ENCODE measurements at regions not wholly inside any gene's neighbourhood (a gene's known extent, or its start where the extent isn't known, plus 50 kb on each side); places are given as distances from the start of the nearest gene placed in this dataset.
A peak's percentile ranks its signal among the peaks of the same experiment; 100 is the strongest.

- DNase-seq: no peak
These were observed 206.8 kb upstream of the SOX9 start for GRCh38 chr17:71914042-71914441.

GRCh38 chr17:71914812-71915211 is 206.0 kb upstream of the SOX9 start:
- DNase-seq: no peak

- DNase-seq: no peak
These were observed 203.1 kb upstream of the SOX9 start for GRCh38 chr17:71917715-71918114.

DNA sequence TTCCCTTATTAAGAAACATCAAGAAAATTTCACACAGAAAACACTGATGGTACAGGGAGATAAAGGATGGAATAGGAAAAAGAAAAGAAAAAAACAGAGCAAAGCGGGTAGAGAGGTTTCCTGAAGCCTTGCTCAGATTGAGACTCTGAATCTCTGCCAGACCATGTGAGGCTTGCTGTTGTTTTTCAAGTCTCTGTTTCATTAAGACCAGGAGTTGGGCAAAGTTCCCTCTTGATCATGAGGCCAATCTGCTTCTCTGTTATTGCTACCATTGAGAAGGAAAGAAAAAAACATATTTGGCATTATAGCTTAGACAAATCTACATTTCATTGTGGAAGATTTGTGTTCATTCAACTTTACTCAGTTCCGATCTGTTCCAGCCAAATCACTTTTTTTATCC is 201.6 kb upstream of the SOX9 start:
- DNase-seq: no peak

DNA sequence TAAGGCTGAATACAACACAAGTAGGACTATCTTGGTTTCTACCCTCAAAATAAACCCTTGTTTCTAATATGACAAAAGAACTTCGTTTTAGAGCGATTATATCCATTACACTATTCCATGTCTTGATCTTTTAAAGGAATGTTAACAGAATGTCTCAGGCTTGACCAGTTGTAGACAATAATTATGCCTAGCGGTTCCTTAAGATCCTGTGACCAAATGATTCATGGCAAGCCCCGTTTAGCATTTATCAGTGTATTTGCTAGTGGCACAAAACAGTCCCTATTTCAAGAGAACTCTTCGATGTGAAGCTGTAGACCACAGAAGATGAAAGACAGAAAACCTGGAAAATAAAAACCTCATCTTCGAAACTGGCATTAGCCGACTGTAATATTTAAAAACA is 200.9 kb upstream of the SOX9 start:
- DNase-seq: no peak

DNA sequence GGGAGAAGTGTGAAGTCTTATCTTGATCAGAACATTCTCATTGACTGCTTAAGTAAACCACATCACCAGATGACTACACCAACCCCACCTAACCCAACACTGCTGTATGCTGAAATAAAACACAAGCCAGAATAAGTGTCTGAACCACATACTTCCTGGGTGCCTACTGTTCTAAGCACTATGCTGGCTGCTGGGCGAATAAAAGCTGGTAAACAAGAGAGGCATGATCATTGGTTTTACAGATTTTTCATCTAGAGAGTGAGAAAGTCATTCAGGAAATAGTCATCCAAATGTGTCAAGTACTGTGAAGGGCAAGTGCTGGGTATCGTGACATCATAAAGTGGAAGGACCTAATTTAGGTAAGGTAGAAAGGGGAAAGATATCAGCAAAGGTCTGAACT is 199.0 kb upstream of the SOX9 start:
- DNase-seq: peak; percentile 29

GRCh38 chr17:71922439-71922838 is 198.4 kb upstream of the SOX9 start:
- no peak for DNase-seq

DNA sequence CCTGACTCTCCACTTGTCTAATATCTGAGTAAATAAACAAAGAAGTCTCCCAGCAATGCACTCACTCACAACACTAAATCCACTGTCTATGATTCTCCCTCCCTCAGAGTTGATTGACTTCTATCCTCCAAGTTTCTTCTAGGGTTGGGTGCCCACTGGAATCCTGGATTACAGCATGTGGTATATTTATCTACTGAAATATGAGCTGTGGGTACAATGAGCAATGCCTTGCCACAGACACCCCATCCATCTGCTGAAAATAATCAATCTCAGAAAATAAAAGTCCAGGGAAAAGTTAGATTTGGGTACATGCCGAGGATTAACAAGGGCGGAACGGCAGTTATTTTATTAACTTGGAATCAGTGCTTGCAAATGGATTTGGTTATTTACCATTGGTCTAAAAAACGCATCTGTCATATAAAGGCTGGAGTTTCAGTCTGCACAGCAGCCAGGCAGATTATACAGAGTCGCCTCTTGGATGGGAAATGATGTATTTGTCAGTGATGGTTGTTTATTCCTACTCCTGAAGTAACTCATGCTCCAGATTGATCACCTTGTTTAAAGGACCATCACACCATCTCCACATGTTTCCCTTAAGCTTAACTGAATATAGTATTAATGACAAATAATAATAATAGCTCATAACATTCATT is 193.9 kb upstream of the SOX9 start:
- no peak for DNase-seq

GRCh38 chr17:71933306-71933705 is 187.5 kb upstream of the SOX9 start:
- no peak for DNase-seq

GRCh38 chr17:71934520-71934919 is 186.3 kb upstream of the SOX9 start:
- DNase-seq: no peak

DNA sequence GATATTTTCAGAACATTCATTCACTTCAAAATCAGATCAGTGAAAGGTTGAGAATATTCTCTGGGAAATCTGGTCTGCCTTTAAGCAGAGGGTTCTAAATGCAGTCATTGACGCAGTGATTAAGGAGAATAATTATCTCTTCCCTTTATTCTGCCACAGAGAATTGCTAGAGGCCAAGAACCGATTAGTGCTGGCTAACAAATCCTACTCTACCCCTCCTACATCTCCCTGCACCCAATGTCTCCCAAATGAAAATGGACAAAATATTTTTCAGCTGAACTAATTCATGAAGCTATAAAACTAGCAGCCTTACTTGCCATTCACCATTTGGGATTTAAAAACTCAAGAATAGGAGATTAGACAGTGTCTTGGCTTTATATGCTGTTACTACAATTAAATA is 185.5 kb upstream of the SOX9 start:
- DNase-seq: no peak

DNA sequence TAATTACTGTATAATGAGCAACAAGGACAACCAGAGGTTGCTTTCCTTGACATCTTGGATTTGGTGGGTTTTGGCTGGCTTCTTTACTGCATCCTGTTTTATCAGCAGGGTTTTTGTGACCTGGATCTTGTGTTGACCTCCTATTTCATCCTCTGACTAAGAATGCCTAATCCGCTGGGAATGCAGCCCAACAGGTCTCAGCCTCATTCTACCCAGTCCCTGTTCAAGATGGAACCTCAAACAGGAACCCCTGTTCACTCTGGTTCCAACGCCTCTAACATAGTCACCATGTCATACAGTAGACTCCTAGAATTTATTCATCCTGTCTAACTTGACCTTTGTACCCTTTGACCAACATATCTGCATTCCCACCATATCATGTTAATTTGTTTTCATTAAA is 183.8 kb upstream of the SOX9 start:
- no peak for DNase-seq

DNA sequence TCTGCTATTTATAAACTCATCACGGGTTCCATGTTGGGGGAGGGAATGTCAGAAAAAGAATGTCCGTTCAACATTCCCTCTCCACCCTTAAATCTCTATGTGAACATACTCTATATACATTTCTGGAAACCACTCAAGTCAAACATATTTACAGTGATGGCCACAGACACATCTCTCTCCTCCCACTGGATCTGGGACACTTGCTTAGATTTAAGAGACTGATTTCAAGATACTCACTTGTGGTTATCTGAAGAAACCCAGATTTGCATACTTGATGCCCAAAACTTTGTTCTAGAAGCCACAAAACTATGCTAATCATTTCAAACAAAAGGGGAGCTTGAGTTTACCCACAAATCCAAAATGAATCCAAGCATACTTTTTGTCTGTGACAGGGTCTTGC is 182.9 kb upstream of the SOX9 start:
- DNase-seq: no peak

DNA sequence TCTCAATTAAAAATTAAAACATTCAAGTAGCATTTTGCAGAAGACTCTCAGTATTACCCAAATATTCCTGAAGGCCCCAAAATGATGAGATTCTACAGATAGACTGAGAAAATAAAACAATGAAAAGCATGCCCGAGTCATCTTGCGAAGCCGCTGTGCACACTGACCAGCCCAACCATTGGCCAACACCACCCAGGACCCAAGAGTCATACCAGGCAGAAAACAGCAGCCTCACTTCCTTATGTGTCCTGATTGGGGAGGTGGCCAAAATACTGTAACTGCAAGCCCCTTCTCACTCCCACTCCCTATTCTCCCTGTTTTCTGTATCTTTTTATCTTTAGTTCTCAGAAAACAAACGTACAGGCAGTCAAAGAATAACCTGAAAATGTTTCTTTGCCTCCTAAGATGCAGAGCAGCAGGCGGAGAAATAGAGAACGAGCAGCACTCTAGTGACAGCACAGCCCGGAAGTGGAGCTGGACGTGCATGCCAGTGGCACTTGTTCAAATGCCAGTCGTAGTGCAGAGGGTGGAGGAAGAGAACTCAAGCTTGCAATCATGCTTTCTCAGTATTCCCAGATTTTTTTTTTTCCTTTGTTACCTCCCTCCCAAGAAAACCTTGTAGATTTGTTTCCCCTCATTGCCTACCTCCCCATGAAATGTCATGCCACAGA is 182.3 kb upstream of the SOX9 start:
- no peak for DNase-seq

GRCh38 chr17:71941920-71942319 is 178.9 kb upstream of the SOX9 start:
- no peak for DNase-seq

- DNase-seq: no peak
These were observed 178.2 kb upstream of the SOX9 start for GRCh38 chr17:71942626-71943025.

DNA sequence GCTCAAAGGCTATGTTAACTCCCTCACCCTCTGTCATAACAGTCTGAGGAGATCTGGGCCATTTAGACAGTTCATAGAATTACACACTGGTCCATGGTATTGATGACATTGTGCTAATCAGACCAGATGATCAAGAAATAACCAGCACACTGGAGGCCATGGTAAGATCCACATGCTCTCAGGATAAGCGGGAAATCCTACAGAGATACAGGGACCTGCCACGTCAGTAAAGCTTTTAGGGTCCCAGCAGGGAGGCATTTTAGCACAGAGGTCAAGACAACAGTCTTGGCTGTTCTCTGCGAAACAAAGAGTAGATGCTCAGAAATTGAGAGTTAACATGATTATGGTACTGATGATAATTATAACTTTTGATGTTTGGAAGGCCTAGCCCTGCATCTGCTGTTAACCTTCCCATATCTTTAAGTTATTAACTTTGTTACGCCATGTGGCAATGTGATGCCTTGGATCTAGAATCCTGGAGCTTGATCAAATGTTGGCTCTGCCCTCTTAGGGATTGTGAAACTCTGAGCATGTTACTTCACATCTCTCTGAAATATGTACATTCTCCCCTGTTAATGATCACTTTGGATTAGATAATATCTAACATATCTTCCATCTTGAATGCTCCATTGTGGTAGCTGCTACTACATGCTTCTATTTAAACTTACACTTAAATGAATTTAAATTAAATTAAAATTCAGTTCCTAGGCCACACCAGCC is 172.0 kb upstream of the SOX9 start:
- DNase-seq: no peak

- DNase-seq: no peak
These were observed 161.7 kb upstream of the SOX9 start for GRCh38 chr17:71959154-71959553.

- DNase-seq: no peak
These were observed 157.5 kb upstream of the SOX9 start for GRCh38 chr17:71963351-71963750.

- DNase-seq: no peak
These were observed 157.0 kb upstream of the SOX9 start for GRCh38 chr17:71963791-71964190.

DNA sequence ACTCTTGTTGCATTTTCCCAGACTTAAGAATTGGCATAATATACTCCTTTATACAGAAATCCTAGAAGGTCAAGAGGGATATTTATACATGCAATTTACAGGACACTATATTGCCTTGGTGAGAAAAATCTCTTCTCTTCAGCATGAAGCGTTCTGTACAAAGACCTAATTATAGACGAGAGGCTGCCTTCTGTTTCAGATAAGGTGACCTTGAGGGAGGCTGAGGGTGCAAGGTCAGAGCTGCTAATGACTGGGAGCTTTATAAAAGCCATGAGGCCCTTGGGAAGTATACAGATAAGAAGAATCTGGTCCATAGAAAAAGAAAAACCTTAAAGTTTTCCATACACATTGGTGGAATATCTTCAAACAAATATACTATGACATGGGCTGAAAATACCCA is 156.3 kb upstream of the SOX9 start:
- DNase-seq: no peak

DNA sequence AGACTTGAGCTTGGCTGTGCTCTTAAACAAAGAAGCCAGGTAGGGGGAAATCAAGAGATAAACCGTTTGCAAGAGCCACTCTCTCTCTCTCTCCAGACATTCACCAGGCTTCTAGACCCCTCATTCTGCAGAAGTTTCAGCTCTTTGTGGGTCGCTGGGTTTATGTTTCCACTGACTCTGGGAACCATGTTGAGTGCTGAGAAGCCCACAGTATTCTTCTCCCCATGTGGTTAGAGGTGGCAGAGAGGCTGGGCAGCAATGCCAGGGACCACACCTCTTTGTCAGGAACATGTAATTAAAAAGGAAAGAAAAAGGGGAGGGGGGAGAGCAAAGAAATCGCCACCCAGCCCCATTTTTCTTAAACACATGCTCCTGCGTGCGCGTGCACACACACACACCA is 154.8 kb upstream of the SOX9 start:
- DNase-seq: no peak

DNA sequence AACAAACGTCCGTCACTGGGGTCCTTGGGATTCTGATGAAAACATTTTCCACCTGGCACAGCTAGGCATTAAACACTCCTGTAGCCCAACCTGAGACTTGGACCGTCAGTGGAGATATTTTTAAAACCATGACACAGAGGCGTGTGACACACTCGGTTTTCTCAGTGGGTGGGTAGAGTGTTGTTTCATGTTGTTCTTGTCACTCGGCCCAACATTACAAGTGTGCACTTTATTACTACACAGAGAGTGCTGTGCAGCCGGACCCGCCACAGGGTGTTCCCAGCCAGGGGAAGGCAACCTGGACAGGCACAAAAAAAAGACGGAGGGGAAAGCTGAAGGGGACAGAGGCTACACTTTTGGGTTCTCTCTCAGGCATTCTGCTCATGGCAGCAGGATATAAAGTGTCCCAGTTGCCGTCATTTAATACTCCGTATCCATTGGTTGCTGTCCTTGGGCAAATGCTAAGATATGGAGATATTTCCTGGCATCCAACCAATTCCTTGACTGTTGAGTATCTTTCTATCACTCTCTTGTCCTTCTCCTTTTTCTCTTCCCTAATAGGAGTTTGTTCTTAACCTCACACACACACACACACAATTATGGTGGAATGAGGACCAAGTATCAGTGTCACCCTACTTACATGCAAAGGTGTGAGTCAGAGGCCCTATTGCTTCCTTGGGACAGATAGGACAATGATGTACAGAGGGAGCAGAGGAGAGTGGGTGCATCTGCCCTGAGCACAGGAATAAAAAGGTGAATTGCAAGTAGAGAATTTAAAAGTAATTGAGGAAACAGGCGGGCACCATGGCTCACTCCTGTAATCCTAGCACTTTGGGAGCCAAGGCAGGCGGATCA is 154.1 kb upstream of the SOX9 start:
- no peak for DNase-seq

Data from CD4-positive, alpha-beta T cell treated with Interleukin-12 subunit alpha and Interleukin-12 subunit beta, for 1 hour (primary cell).